GM12878 (cell line): ENCODE measurements at regions not wholly inside any gene's neighbourhood (a gene's known extent, or its start where the extent isn't known, plus 50 kb on each side); places are given as distances from the start of the nearest gene placed in this dataset.

ENCODE experiments used
- ATAC-seq: fragments of 200-7000 bp; cut with Tn5 transposase; 3 replicates; pipeline ENCODE4 v1.9.1; 2020; ENCODE audit warnings: mild to moderate bottlenecking, moderate library complexity
- BruUV-seq: library from RNA; stranded (reverse); fragments of 400-500 nt; replicated peaks from 2 replicates; lab custom pipeline; 2021; lab: Mats Ljungman, UMichigan
- CTCF ChIA-PET: fragments of 300-600 bp; sonication (Branson Sonifier 250); formaldehyde crosslinking; extraction: SDS; loops from one replicate; lab custom pipeline; 2021; ENCODE audit warnings: inconsistent platforms; lab: Yijun Ruan, JAX
- POLR2A ChIA-PET: fragments of 350-600 bp; formaldehyde crosslinking; extraction: SDS; loops from one replicate; lab custom pipeline; 2021; ENCODE audit warnings: inconsistent platforms; lab: Charles Lee
- RAD21 ChIA-PET: fragments of 300-600 bp; sonication (Branson Sonifier 250); formaldehyde crosslinking; loops from one replicate; lab custom pipeline; 2023; ENCODE audit warnings: antibody characterized with exemption; ENCODE audit not compliant: unreplicated experiment; lab: Charles Lee
- SMC1A ChIA-PET: fragments of 300-600 bp; sonication (Branson Sonifier 250); formaldehyde crosslinking; loops from one replicate; lab custom pipeline; 2023; ENCODE audit not compliant: unreplicated experiment, uncharacterized antibody; lab: Charles Lee
- DNase-seq: peaks from one replicate; pipeline ENCODE4 v3.0.0-alpha.2; 2011; ENCODE audit warnings: low read depth, low spot score
- FAIRE-seq: peaks from 3 replicates; lab custom pipeline; 2011; peaks lifted over from hg19 to GRCh38; lab: Jason Lieb, UNC
- H2AFZ ChIP-seq: 2 replicates; pipeline ENCODE4 v1.6.0; 2011; ENCODE audit warnings: low read depth, low read length, control low read depth; ENCODE audit not compliant: control insufficient read depth
- H3K27ac ChIP-seq: 2 replicates; pipeline ENCODE4 v1.5.1; 2011; ENCODE audit warnings: control low read depth; ENCODE audit not compliant: control insufficient read depth, insufficient read depth
- H3K27me3 ChIP-seq, 2 experiments: replicated peaks in 1 of 2; 2 replicates each; pipeline versions ENCODE4 v1.6.0 to v1.6.1; 2011; ENCODE audit warnings: low read length in 1 of 2; ENCODE audit not compliant: control insufficient read depth in 2 of 2, insufficient read depth in 2 of 2
- H3K36me3 ChIP-seq, 2 experiments: 2 replicates each; pipeline ENCODE4 v1.5.1; 2011; ENCODE audit warnings: low read length in 1 of 2; ENCODE audit not compliant: control insufficient read depth in 2 of 2, insufficient read depth in 2 of 2
- H3K4me1 ChIP-seq: 2 replicates; pipeline ENCODE4 v1.6.1; 2011; ENCODE audit warnings: mild to moderate bottlenecking, low read length, moderate library complexity, mixed read lengths; ENCODE audit not compliant: control insufficient read depth, insufficient read depth
- H3K4me2 ChIP-seq: 2 replicates; pipeline ENCODE4 v1.6.0; 2011; ENCODE audit warnings: control low read depth; ENCODE audit not compliant: control insufficient read depth, insufficient read depth
- H3K4me3 ChIP-seq: fragments of 200-600 bp; sonication (generic); 2 replicates; pipeline ENCODE4 v1.5.1; 2016
- H3K79me2 ChIP-seq: 2 replicates; pipeline ENCODE4 v1.6.0; 2011; ENCODE audit warnings: low read length; ENCODE audit not compliant: control insufficient read depth, insufficient read depth
- H3K9ac ChIP-seq: 2 replicates; pipeline ENCODE4 v1.8.0; 2011; ENCODE audit warnings: low read length, control low read depth, mixed read lengths; ENCODE audit not compliant: control insufficient read depth, insufficient read depth
- H3K9me3 ChIP-seq: replicated peaks from 3 replicates; pipeline ENCODE4 v1.5.1; 2011; ENCODE audit warnings: mild to moderate bottlenecking, low read length; ENCODE audit not compliant: control insufficient read depth, insufficient read depth
- H4K20me1 ChIP-seq: 2 replicates; pipeline ENCODE4 v1.6.0; 2011; ENCODE audit not compliant: control insufficient read depth, insufficient read depth
- CEBPB ChIP-seq, 2 experiments: fragments of 150-350 bp in 1 of 2; IDR thresholded peaks; 2 replicates each; pipeline ENCODE4 v1.6.1; 2012 to 2014; ENCODE audit warnings: low read depth in 2 of 2, low read length in 2 of 2, borderline replicate concordance in 1 of 2, inconsistent platforms in 1 of 2
- CHD4 ChIP-seq: fragments of 200-600 bp; sonication (generic); IDR thresholded peaks from 2 replicates; pipeline ENCODE4 v1.6.1; 2016; ENCODE audit warnings: mild to moderate bottlenecking
- CTCF ChIP-seq, 3 experiments: IDR thresholded peaks in 2 of 3; conservative IDR thresholded peaks in 1 of 3; 2 replicates each; pipeline ENCODE4 v1.5.1; 2011; ENCODE audit warnings: low read depth in 3 of 3, low read length in 3 of 3, mild to moderate bottlenecking in 3 of 3, control low read depth in 2 of 3, moderate library complexity in 2 of 3, inconsistent platforms in 1 of 3, mixed read lengths in 1 of 3; ENCODE audit not compliant: control insufficient read depth in 2 of 3, insufficient read depth in 1 of 3; ENCODE audit errors: extremely low read depth in 1 of 3
- CUX1 ChIP-seq: IDR thresholded peaks from 2 replicates; pipeline ENCODE4 v1.6.1; 2012; ENCODE audit warnings: improper control_type of control experiment, low read depth, low read length; ENCODE audit not compliant: insufficient replicate concordance
- ESRRA ChIP-seq: IDR thresholded peaks from 2 replicates; pipeline ENCODE4 v1.6.1; 2012; ENCODE audit warnings: mild to moderate bottlenecking, low read length, improper control_type of control experiment
- IRF3 ChIP-seq: fragments of 450-650 bp; IDR thresholded peaks from 2 replicates; pipeline ENCODE4 v1.6.1; 2014; ENCODE audit warnings: mild to moderate bottlenecking
- IRF5 ChIP-seq: fragments of 450-650 bp; IDR thresholded peaks from 2 replicates; pipeline ENCODE4 v1.6.1; 2017; ENCODE audit warnings: borderline replicate concordance
- MEF2B ChIP-seq: fragments of 450-650 bp; IDR thresholded peaks from 2 replicates; pipeline ENCODE4 v1.6.1; 2018; ENCODE audit warnings: mild to moderate bottlenecking, moderate library complexity; ENCODE audit not compliant: partially characterized antibody, poor library complexity, severe bottlenecking
- NR2C2 ChIP-seq: IDR thresholded peaks from 2 replicates; pipeline ENCODE4 v1.6.1; 2011; ENCODE audit warnings: borderline replicate concordance, low read depth; ENCODE audit not compliant: control insufficient read depth, insufficient read length
- SIX5 ChIP-seq: IDR thresholded peaks from 2 replicates; pipeline ENCODE4 v1.6.1; 2011; ENCODE audit warnings: mild to moderate bottlenecking, low read depth, low read length, moderate library complexity; ENCODE audit not compliant: severe bottlenecking
- SMAD5 ChIP-seq: IDR thresholded peaks from 2 replicates; pipeline ENCODE4 v1.6.1; 2016; ENCODE audit warnings: antibody characterized with exemption, low read depth
- SP1 ChIP-seq: IDR thresholded peaks from one replicate; pipeline ENCODE4 v1.6.1; 2011; ENCODE audit warnings: low read depth, low read length
- WGBS: methylation state at CpG from one replicate; pipeline ENCODE4 v1.1.6; 2016; ENCODE audit warnings: low lambda C conversion rate; ENCODE audit not compliant: insufficient replicate concordance, insufficient coverage; ENCODE audit errors: missing lambda C conversion rate; 5-methylcytosine and 5-hydroxymethylcytosine counted together
- in situ Hi-C: fragments of 300-500 bp; cut with MboI; formaldehyde crosslinking; loops from 9 replicates; pipeline ENCODE4 v1.14.3; 2018; ENCODE audit warnings: mixed read lengths
- intact Hi-C: fragments of 100-400 bp; cut with micrococcal nuclease; formaldehyde crosslinking; loops from one replicate; pipeline ENCODE4 v1.14.2; 2022; ENCODE audit not compliant: unreplicated experiment

- H3K27ac ChIP-seq: no peak overlapping the region
- FAIRE-seq (no peak), ATAC-seq (no peak), DNase-seq (no peak)
- 33% methylated on average over 1 of the region's 1 CpG for WGBS
- RAD21 ChIA-PET: interaction anchor here (0.9 kb wide), 1 partner anchor 10 kb away, joined by 4 read pairs; no protein-coding TSS in a partner anchor
- H3K79me2 ChIP-seq: no peaks in the 10 kb centered on the region
- H3K27me3 ChIP-seq: no peaks in the 10 kb centered on the region
- no peaks in the 10 kb centered on the region for H3K36me3 ChIP-seq
- no peaks in the 10 kb centered on the region for H4K20me1 ChIP-seq
- SMC1A ChIA-PET: interaction anchor here (0.9 to 1.8 kb wide), 2 partner anchors 8 to 639 kb away, joined by 3 to 4 read pairs; no protein-coding TSS in a partner anchor
- no peaks in the 10 kb centered on the region for H3K4me1 ChIP-seq
- no peak overlapping the region for H3K4me3 ChIP-seq
- H3K9ac ChIP-seq: no peak overlapping the region
- no peaks in the 10 kb centered on the region; the same call in 2 of the 3 replicates for H3K9me3 ChIP-seq
- no peak overlapping the region for H2AFZ ChIP-seq
- CTCF ChIA-PET: interaction anchor here (1.1 to 1.2 kb wide), 2 partner anchors 9 to 10 kb away, joined by 3 to 8 read pairs; no protein-coding TSS in a partner anchor
- POLR2A ChIA-PET: no interaction called here
- intact Hi-C loops: no loop called here
- in situ Hi-C loops: no loop called here
- no peak overlapping the region for H3K4me2 ChIP-seq
- BruUV-seq: no TSS peak
- TF ChIP-seq IRF3 (no peak), CEBPB (IDR thresholded peaks at IDR 0.05; ENCODE audit: borderline replicate concordance in 1 of 2, low read depth in 2 of 2, low read length in 2 of 2) (no peak), CUX1 (no peak), IRF5 (no peak), ESRRA (no peak), CTCF (IDR thresholded peaks at IDR 0.05 in 2 of 3, conservative IDR thresholded peaks at IDR 0.05 in 1 of 3; ENCODE audit: control insufficient read depth in 2 of 3, extremely low read depth in 1 of 3, insufficient read depth in 1 of 3, low read depth in 3 of 3, low read length in 3 of 3) (no peak), SMAD5 (no peak), CHD4 (no peak), MEF2B (no peak), SIX5 (no peak), SP1 (no peak), NR2C2 (no peak)
Observed at GRCh38 chr4:102440498-102440897, 60.7 kb upstream of the NFKB1 start.
